PC-3 (cell line): ENCODE measurements at regions not wholly inside any gene's neighbourhood (a gene's known extent, or its start where the extent isn't known, plus 50 kb on each side); places are given as distances from the start of the nearest gene placed in this dataset.

Experiments
- EZH2 ChIP-seq: fragments of 300-600 bp; sonication (generic); IDR thresholded peaks from one replicate; pipeline ENCODE4 v1.6.1; 2017; ENCODE audit warnings: antibody characterized with exemption, mild to moderate bottlenecking, low read length; ENCODE audit not compliant: unreplicated experiment
- TF ChIP-seq, protein P1 (sequence below): fragments of 300-600 bp; sonication (generic); conservative IDR thresholded peaks from 2 replicates; pipeline ENCODE4 v1.5.1; 2017; ENCODE audit warnings: antibody characterized with exemption, low read depth, mild to moderate bottlenecking, low read length

DNA sequence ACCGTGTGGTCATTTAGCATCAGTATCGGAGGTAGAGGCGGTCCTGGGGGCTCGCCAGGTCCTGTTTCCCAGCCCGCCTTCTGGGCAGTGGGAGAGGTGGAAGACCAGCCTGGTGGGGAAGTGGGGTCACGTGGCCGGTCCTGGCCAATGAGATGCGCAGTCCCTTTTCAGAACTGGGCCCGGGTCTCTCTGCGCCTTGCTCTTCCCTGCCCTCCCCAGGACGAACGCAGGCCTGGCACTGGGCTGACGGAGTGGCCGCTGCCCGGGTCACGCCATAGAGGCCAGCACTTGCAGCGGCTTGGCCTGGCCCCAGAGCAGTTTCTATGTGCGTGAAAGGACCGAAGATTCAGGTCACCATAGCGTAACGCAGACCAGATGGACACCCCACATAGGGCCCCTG lies 97.6 kb downstream of the OLFM1 start:
- TF ChIP-seq, protein P1, sequence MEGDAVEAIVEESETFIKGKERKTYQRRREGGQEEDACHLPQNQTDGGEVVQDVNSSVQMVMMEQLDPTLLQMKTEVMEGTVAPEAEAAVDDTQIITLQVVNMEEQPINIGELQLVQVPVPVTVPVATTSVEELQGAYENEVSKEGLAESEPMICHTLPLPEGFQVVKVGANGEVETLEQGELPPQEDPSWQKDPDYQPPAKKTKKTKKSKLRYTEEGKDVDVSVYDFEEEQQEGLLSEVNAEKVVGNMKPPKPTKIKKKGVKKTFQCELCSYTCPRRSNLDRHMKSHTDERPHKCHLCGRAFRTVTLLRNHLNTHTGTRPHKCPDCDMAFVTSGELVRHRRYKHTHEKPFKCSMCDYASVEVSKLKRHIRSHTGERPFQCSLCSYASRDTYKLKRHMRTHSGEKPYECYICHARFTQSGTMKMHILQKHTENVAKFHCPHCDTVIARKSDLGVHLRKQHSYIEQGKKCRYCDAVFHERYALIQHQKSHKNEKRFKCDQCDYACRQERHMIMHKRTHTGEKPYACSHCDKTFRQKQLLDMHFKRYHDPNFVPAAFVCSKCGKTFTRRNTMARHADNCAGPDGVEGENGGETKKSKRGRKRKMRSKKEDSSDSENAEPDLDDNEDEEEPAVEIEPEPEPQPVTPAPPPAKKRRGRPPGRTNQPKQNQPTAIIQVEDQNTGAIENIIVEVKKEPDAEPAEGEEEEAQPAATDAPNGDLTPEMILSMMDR = no peak
- TF ChIP-seq EZH2 = no peak
